GM23248 (cell line): ENCODE measurements at regions not wholly inside any gene's neighbourhood (a gene's known extent, or its start where the extent isn't known, plus 50 kb on each side); places are given as distances from the start of the nearest gene placed in this dataset.

Experiments
- DNase-seq: peaks from one replicate; pipeline ENCODE4 v3.0.0-alpha.2; 2015
- H2AFZ ChIP-seq: fragments of 200-600 bp; sonication (generic); 2 replicates; pipeline ENCODE4 v1.6.1; 2016; ENCODE audit warnings: antibody characterized with exemption
- H3F3A ChIP-seq: fragments of 200-600 bp; sonication (generic); 2 replicates; pipeline ENCODE4 v1.6.1; 2016; ENCODE audit warnings: mild to moderate bottlenecking, antibody characterized with exemption, mixed run types; ENCODE audit not compliant: insufficient read depth
- H3K27ac ChIP-seq: fragments of 200-600 bp; sonication (generic); 2 replicates; pipeline ENCODE4 v1.5.1; 2016; ENCODE audit warnings: mild to moderate bottlenecking
- H3K27me3 ChIP-seq: fragments of 200-600 bp; sonication (generic); replicated peaks from 2 replicates; pipeline ENCODE4 v1.6.1; 2016; ENCODE audit warnings: mild to moderate bottlenecking; ENCODE audit not compliant: insufficient read depth
- H3K36me3 ChIP-seq: fragments of 200-600 bp; sonication (generic); 2 replicates; pipeline ENCODE4 v1.6.1; 2016; ENCODE audit warnings: low read depth, mild to moderate bottlenecking
- H3K4me1 ChIP-seq: fragments of 200-600 bp; sonication (generic); 2 replicates; pipeline ENCODE4 v1.6.1; 2016; ENCODE audit warnings: mild to moderate bottlenecking; ENCODE audit not compliant: insufficient read depth
- H3K4me2 ChIP-seq: fragments of 200-600 bp; sonication (generic); one replicate; pipeline ENCODE4 v1.6.1; 2016; ENCODE audit warnings: mild to moderate bottlenecking; ENCODE audit not compliant: unreplicated experiment
- H3K4me3 ChIP-seq: fragments of 200-600 bp; sonication (generic); 2 replicates; pipeline ENCODE4 v1.5.1; 2016; ENCODE audit warnings: mild to moderate bottlenecking
- H3K79me2 ChIP-seq: fragments of 200-600 bp; sonication (generic); 2 replicates; pipeline ENCODE4 v1.6.1; 2016; ENCODE audit warnings: mild to moderate bottlenecking; ENCODE audit not compliant: insufficient read depth
- H3K9ac ChIP-seq: fragments of 200-600 bp; sonication (generic); 2 replicates; pipeline ENCODE4 v1.6.1; 2016; ENCODE audit warnings: mild to moderate bottlenecking
- H3K9me2 ChIP-seq: fragments of 200-600 bp; sonication (generic); 2 replicates; pipeline ENCODE4 v1.6.1; 2016; ENCODE audit warnings: mixed run types, mild to moderate bottlenecking, moderate library complexity; ENCODE audit not compliant: insufficient read depth
- H3K9me3 ChIP-seq: fragments of 200-600 bp; sonication (generic); one replicate; pipeline ENCODE4 v1.6.1; 2017; ENCODE audit warnings: low read depth
- H4K20me1 ChIP-seq: fragments of 200-600 bp; sonication (generic); 2 replicates; pipeline ENCODE4 v1.6.0; 2016; ENCODE audit not compliant: insufficient read depth
- EZH2 ChIP-seq: fragments of 200-600 bp; sonication (generic); IDR thresholded peaks from 2 replicates; pipeline ENCODE4 v1.6.1; 2018; ENCODE audit warnings: antibody characterized with exemption, mild to moderate bottlenecking; ENCODE audit not compliant: insufficient read depth, poor library complexity, severe bottlenecking
- EZH2phosphoT487 ChIP-seq: fragments of 200-600 bp; sonication (generic); IDR thresholded peaks from 2 replicates; pipeline ENCODE4 v1.6.1; 2018; ENCODE audit warnings: antibody characterized with exemption, moderate library complexity, mild to moderate bottlenecking, low read depth; ENCODE audit not compliant: insufficient read depth
- WGBS, 2 experiments: methylation state at CpG; one replicate each; pipeline ENCODE4 v1.1.6; 2015 to 2017; ENCODE audit warnings: low lambda C conversion rate in 2 of 2, low coverage in 1 of 2; ENCODE audit errors: missing lambda C conversion rate in 2 of 2; 5-methylcytosine and 5-hydroxymethylcytosine counted together
- in situ Hi-C: fragments of 300-500 bp; cut with MboI; formaldehyde crosslinking; loops from 2 replicates; pipeline ENCODE4 v1.15.0; 2020

DNA sequence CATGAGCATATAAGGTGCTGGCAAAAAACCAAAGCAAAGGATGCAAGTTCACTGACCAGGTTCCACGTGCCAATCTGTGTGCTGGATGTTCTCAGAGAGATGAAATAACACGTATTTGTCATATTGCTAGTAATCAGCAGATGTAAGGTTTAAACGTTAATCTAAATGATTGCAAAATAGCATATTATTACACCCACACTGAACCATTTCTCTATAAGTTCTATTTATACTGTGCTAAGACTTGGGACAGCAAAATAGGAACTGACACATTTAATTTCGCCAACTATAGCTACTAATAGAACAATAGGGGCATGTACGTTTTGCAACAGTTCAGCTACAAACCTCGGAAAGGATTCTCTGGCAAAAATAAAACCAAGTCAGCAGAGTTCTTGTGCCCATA is 350.3 kb upstream of the ZNF385D start:
- Histone ChIP-seq H3K4me2 (no peak overlapping the region), H3K9me3 (no peaks in the 10 kb centered on the region), H3K4me1 (no peaks in the 10 kb centered on the region), H3K79me2 (no peaks in the 10 kb centered on the region), H3K9me2 (no peaks in the 10 kb centered on the region), H4K20me1 (no peaks in the 10 kb centered on the region), H3K27me3 (no peaks in the 10 kb centered on the region), H3K36me3 (no peaks in the 10 kb centered on the region), H3K4me3 (no peak overlapping the region), H3F3A (no peaks in the 10 kb centered on the region), H3K27ac (no peak overlapping the region), H2AFZ (no peak overlapping the region), H3K9ac (no peak overlapping the region)
- 68 to 69% methylated on average over 6 of the region's 6 CpGs for WGBS, 2 experiments
- no peak for DNase-seq
- TF ChIP-seq EZH2phosphoT487 (no peak), EZH2 (no peak)
- in situ Hi-C loops, result loop anchor here (25.0 kb wide), 1 partner anchor 1589 kb away; no protein-coding TSS in a partner anchor

DNA sequence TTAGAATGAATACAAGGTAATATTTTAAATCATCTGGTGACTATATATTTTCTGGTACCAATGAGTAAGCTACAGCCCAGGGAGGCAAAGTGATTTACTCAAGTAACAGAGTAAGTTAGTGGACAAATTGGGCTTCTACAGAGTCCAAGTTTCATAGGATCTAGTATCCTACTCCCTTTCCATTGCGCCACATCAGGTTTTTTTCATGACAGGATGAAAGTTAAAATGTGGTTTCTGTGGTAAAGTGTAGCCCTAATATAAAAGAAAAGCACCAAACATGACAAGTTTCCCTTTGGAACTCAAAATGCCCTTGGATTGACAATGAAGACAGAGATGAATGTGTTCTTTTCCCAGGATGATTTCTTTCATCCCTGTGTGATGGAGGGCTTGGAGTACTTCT is 350.8 kb upstream of the ZNF385D start:
- Histone ChIP-seq H3K9me3 (no peaks in the 10 kb centered on the region), H3K4me2 (no peak overlapping the region), H4K20me1 (no peaks in the 10 kb centered on the region), H3K36me3 (no peaks in the 10 kb centered on the region), H3K27ac (no peak overlapping the region), H3K9me2 (no peaks in the 10 kb centered on the region), H3K9ac (no peak overlapping the region), H3K79me2 (no peaks in the 10 kb centered on the region), H2AFZ (no peak overlapping the region), H3K4me1 (no peaks in the 10 kb centered on the region), H3F3A (no peaks in the 10 kb centered on the region), H3K4me3 (no peak overlapping the region), H3K27me3 (no peaks in the 10 kb centered on the region)
- no peak for DNase-seq
- TF ChIP-seq EZH2, result no peak
- TF ChIP-seq EZH2phosphoT487, result no peak
- in situ Hi-C loops, result loop anchor here (25.0 kb wide), 1 partner anchor 1590 kb away; no protein-coding TSS in a partner anchor
- WGBS, 2 experiments, result 71 to 90% methylated on average over 1 of the region's 1 CpG

DNA sequence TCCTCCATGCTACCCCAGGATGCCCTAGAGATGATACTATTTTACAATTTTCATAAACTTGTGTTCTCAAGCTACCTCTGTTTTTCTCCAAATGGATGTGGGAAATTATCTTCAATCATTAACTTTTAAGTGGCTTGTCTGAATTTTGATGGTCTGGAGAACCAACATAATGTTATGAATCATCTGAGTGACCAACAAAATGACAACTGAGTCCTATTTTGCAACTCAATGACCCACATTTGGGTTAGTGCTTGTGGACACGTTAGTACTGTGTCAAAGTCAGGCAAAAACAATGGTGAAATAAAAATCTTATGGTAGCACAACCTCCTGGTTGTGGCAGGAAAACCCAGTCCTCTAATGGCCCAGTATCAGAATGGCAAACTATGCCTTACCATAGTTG is 352.4 kb upstream of the ZNF385D start:
- no peaks in the 10 kb centered on the region for H4K20me1 ChIP-seq
- TF ChIP-seq EZH2phosphoT487 (no peak), EZH2 (no peak)
- in situ Hi-C loops, result loop anchor here (25.0 kb wide), 1 partner anchor 1591 kb away; no protein-coding TSS in a partner anchor

DNA sequence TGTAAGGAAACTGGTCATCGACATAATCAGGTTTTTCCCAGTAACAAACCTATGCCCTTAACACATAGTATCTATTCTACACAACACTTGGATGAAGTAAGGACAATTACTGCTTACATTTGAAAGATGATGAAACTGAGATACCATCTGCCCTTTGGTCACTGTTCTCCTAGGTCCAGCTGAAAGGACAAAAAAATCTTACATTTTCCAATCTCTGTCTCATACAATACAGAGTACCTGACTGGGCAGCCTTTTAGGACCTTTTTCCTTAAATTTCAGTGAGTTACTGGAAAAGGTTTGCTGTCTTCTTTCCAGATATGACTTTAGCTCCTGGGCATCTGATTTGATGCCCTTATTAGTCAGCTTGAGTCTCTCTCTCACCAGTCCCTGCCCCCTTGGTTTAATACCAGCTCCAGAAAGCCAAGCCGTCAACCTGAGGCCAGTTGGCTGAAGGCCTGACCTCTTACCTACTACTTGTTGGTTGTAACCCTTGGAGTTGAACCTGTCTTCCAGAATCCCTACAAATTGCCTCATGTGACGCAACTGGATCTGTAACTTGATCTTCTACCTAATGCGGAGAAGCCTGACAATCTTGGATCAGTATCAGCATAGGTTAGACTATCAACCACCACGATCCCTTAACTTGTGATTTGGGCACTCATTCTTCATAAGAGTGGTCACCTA is 355.3 kb upstream of the ZNF385D start:
- Histone ChIP-seq H3K27ac (no peak overlapping the region), H3K27me3 (no peaks in the 10 kb centered on the region), H3K9ac (no peak overlapping the region), H3F3A (no peaks in the 10 kb centered on the region), H3K36me3 (no peaks in the 10 kb centered on the region), H3K79me2 (no peaks in the 10 kb centered on the region), H3K4me3 (no peak overlapping the region), H2AFZ (no peak overlapping the region), H3K4me2 (no peak overlapping the region), H3K9me3 (no peaks in the 10 kb centered on the region), H3K9me2 (no peaks in the 10 kb centered on the region), H4K20me1 (no peaks in the 10 kb centered on the region), H3K4me1 (no peaks in the 10 kb centered on the region)
- TF ChIP-seq EZH2phosphoT487, result no peak
- DNase-seq, result no peak
- in situ Hi-C loops, result loop anchor here (25.0 kb wide), 1 partner anchor 1594 kb away; no protein-coding TSS in a partner anchor
- 85 to 86% methylated on average over 5 of the region's 5 CpGs for WGBS, 2 experiments

More for the DNA sequence above, 352.4 kb upstream of the ZNF385D start:
- 29 to 44% methylated on average over 1 of the region's 1 CpG for WGBS, 2 experiments
- H3K9me3 ChIP-seq, result no peaks in the 10 kb centered on the region
- H3K9me2 ChIP-seq, result no peaks in the 10 kb centered on the region
- no peak overlapping the region for H3K27ac ChIP-seq
- no peak for DNase-seq
- H3K4me2 ChIP-seq, result no peak overlapping the region
- H3K9ac ChIP-seq, result no peak overlapping the region
- H3F3A ChIP-seq, result no peaks in the 10 kb centered on the region
- no peaks in the 10 kb centered on the region for H3K36me3 ChIP-seq
- H3K4me3 ChIP-seq, result no peak overlapping the region
- H3K27me3 ChIP-seq, result no peaks in the 10 kb centered on the region
- no peak overlapping the region for H2AFZ ChIP-seq
- H3K79me2 ChIP-seq, result no peaks in the 10 kb centered on the region
- no peaks in the 10 kb centered on the region for H3K4me1 ChIP-seq

DNA sequence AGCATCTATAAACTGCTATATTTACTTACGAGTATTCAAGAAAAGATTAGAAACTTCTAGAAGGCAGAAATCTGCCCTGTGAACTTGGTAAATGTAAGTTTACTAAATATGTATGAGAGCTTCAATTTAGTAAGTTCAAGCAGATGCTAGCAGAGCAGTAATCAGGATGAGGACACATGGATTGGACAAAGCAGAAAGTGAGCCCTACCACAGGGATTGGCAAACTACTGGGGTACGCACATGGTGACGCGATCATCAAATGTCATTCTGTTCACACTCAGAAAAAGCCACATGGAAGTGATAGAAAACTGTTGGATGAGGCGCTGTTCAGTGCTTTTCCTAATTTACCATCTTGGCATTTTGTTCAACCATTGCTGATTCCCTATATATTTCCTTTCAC is 360.2 kb upstream of the ZNF385D start:
- H3K9me2 ChIP-seq, result no peaks in the 10 kb centered on the region
- no peaks in the 10 kb centered on the region for H3F3A ChIP-seq
- TF ChIP-seq EZH2, result no peak
- TF ChIP-seq EZH2phosphoT487, result no peak
- DNase-seq, result no peak
- no peak overlapping the region for H3K9ac ChIP-seq
- H3K27ac ChIP-seq, result no peak overlapping the region
- no peak overlapping the region for H3K4me3 ChIP-seq
- no peak overlapping the region for H3K4me2 ChIP-seq
- no peaks in the 10 kb centered on the region for H3K27me3 ChIP-seq
- 26 to 30% methylated on average over 5 of the region's 5 CpGs for WGBS, 2 experiments
- no peaks in the 10 kb centered on the region for H3K79me2 ChIP-seq
- no peaks in the 10 kb centered on the region for H3K36me3 ChIP-seq
- in situ Hi-C loops, result loop anchor here (25.0 kb wide), 1 partner anchor 1599 kb away; no protein-coding TSS in a partner anchor
- H3K9me3 ChIP-seq, result no peaks in the 10 kb centered on the region
- H3K4me1 ChIP-seq, result no peaks in the 10 kb centered on the region
- no peaks in the 10 kb centered on the region for H4K20me1 ChIP-seq
- H2AFZ ChIP-seq, result peak overlapping the region; percentile 43; the same call in 1 of the 2 replicates
